NOMO-1 treated with dmso at 0.1 percent for 144 hours (cell line): ENCODE measurements at regions not wholly inside any gene's neighbourhood (a gene's known extent, or its start where the extent isn't known, plus 50 kb on each side); places are given as distances from the start of the nearest gene placed in this dataset.

Experiments used
- DNase-seq: peaks from one replicate; lab custom pipeline; 2025; ENCODE audit not compliant: unreplicated experiment; lab: John Stamatoyannopoulos, UW

DNA sequence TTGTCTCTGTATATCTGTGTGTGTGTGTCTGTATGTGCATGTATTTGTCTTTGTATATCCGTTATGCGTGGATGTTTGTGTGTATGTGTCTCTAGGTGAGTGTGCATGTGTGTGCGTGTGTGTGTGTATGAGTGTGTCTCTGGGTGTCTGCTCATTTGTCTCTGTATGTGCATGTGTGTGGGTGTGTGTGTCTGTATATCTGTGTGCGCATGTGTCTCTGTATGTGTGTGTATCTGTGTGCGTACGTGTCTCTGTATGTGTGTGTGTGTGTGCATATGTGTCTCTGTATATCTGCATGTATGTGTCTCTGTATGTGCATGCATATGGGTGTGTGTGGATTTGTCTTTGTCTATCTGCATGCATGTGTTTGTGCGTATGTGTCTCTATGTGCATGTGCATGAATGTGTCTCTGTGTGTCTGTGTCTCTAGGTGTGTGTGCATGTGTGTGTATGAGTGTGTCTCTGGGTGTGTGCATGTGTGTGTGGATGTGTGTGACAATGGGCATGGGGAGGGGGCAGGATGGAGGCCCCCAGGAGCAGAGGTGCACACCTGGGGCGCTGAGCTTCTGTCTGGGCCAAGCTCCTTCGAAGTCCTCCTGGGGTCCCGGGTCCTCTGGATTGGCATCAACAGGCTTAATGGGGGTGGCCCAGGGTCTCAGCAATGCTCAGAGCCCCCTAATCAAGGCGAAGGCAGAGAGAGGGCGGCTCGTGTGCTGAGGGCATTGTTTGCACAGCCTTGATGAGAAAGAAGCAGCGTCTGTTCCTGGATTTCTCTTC lies 373.4 kb upstream of the IRX4 start:
- no peak for DNase-seq

DNA sequence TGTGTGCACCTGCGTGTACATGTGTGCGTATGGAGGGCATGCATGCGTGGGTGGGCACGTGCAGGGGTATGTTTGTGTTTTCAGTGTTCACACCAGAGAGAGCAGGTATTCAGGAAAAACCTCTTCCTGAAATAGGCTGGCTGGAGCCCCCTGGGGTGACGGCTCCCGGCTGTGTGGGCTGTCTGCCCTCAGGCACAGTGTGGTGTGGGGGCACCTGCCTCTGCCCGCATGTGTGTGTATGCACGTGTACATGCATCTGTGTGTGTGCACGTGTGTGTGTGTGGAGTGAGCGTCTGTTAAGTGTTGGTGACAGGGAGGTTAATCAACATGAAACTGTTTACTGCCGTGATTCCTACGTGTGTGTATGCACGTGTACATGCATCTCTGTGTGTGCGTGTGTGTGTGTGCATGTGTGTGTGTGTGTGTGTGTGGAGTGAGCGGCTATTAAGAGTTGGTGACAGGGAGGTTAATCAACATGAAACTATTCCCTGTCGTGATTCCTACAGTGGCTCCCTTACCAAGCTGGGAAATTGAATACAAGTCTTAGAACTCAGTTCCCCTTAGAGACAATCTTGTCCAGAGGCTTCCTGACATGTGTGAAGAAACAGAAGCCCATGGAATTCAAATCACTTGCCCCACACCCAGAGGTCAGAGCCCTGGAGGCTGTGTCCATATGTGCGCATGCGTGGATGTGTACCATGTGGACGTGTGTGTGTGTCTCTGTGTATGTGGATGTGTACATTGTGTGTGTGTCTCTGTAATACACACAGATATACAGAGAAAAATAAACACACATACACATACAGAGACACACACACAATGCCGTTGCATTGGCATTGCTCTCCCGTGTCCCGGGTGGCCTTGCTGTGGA lies 372.4 kb upstream of the IRX4 start:
- no peak for DNase-seq

DNA sequence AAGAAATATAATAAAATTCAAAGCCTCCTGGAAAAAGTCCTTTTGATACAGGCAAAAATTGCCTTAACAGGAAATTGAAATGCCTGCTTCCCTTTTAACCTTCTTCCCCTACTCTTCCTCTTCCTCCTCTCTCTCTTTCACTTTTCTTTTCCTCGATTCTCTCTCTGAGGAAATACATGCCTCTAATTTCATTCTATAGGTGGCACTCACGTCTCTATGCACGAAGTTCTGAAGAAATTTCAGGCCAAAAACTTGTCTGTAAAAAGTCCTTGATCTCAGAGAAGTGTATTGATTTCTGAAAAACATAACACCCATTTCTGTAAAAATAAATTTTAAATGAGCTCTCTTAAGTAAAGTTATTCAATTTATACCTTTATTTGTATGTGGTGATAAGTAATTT lies 371.7 kb upstream of the IRX4 start:
- no peak for DNase-seq

DNA sequence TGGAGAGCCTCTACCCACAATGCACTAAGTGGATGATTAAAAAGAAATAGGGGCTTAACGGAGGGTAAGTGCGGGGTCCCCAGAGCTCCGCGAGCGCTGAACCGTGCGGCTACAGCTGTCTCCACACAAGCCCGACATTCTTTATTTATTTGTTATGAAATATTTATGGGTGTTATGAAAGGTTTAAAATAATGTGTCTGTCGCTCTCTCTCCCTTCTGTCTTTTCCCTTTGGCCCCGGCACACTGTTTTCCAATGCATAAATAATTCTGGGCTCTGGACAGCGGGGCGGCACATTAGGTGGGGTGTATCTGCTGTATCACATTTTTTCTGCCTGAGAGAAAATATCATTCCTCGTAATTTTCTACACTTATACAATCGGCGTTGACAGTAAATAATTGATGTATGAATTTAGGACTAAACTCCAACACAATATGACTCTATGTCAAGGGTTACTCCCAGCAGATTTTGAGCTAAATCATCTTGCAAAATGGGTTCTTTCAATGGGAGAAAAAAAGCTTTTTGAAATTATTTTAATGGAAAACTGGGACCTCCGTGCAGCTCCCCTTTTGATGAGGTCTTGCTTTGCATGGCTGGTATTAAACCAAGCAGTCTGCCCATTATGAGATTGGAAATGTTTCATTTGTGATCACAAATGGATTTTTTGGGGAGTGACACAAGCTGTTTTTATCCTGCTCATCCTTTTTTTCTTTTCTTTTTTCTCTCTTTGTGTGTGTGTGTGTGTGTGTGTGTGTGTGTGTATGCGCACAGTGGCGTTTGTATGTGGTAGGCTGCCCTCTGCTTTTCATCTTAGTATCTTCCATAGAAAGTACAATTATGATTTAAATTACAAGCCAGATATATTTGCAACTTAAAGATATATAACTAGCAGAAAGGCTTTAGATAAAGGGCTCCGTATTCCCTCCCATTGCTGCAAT lies 370.6 kb upstream of the IRX4 start:
- DNase-seq, result no peak

DNA sequence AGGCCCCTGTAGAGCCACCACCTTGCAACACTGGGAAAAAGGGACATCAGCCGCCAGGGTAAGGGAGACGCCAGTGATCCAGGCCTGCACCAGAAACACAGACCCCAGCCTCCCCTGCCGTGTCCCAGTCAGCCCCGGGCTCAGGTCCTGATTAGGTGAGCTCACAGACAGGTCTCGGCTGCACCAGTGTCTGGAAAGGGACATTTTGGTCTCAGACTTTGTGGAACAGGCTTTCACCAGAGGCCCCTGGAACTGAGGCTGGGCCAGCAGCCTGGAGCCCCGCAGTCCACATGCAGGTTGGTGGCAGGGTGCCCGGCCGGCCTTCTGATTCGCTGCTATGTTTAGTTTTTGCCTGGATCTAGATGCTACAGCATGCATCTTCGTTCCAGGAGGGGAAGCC lies 369.0 kb upstream of the IRX4 start:
- DNase-seq, result no peak

DNA sequence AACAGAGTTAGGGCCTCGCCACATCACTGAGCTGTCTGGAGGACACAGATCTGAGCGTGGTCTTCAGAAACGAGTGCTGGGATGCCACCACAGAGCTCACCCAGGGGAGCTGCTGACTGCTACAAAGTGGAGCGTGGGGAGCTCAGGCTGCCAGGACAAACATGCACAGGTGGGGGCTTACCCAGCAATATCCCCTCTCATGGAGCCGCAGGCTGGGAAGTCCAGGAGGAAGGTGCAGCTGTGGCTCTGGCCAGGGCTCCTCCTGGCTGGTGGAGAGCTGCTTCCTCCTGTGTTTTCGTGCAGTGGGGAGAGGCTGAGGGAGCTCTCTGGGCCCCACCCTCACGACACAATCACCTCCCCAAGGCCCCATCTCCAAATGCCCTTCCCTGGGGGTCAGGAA lies 368.6 kb upstream of the IRX4 start:
- no peak for DNase-seq

DNA sequence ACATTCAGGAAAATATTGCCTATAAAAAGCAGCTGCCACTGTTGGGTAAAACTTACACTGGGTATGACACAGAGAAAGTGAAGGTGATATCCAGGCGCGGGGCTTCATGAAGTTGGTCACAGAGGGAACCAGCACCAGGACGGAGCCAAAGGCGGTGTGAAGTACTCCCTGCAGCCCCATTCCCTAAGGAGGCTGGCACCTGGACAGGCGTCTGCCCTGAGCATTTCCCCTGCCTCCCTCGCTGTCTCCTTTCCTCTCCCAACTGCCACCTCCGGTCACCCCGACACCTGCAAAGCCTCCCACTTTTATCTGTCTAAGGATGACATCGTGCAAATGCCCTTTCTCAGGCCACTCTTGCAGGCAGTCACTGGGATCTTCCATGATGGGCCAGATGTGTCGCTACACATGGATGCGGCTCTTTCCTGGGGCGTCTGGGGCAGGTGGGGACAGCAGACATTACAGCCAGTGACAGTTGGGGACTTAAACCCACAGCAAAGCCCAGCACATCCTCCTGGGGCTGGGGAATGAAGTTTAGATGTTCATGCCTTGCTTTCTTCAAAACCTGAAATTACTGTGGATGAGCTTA lies 367.7 kb upstream of the IRX4 start:
- DNase-seq, result no peak

DNA sequence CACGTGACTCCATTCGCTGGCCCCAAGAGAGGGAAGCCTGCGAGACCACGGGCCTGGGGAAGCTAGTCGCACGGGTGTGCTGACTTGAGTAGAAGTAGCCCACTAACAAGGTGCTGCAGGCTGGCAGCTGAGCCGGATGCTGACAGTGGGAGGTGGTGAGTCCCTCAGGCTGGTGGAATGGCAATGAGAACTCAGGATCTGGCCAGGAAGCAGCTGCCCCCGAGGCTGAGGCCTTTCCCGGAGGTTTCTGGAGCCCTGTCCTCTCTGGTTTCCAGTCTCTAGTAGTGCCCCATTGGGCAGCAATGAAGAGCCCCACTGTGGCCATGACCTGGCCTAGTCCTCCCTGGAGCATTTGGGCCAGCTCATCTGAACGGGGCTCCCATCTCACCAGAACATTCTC lies 366.7 kb upstream of the IRX4 start:
- no peak for DNase-seq

DNA sequence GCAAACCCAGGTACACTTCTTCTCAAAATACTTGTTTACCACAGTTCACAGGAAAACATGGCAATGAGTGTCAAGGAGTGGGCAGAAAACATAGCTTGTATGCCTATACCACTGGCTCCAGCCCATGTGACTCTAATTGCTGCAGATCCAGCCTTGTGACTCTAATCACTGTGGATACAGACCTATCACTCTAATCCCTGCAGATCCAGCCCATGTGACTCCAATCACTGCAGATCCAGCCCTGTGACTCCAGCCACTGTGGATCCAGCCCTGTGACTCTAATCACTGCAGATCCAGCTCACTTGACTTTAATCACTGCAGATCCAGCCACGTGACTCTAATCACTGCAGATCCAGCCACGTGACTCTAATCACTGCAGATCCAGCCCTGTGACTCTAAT lies 366.3 kb upstream of the IRX4 start:
- no peak for DNase-seq

DNA sequence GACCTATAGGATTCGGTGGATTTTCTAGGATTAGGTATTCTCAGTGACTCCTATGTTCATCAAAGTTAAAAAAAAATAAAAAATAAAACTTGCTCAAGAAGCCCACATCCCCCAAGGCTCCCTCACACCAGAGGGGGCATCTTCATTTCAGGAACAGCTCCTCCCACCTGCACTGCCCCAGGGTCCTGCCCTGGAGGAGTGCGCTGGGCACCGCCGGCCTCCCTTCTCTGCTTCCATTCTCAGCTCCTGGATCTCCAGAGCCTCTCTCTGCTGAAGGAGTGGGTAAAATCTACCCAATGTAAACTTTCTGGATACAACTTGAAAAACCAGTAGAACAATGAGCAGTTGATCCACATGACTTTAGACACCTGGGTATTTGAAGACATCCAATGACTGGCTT lies 359.8 kb upstream of the IRX4 start:
- DNase-seq, result no peak

DNA sequence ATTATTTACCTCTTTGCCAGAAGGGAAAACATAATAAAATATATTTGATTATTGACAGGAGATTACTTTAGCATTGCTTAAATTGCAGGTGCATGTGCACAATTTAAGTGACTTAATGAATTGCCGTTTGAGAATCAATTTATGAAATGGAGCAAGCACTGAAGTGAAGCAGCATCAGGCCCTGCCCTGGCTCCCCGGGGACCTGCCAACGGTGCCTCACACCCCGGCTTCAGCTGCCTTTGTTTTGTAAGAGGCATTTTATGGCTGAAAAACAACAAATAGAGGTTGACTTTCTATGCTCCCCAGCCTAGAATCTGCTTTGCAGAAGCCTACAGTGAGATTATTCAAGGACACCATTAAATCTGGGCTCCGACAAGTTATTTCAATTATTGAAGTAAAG lies 359.1 kb upstream of the IRX4 start:
- no peak for DNase-seq

DNA sequence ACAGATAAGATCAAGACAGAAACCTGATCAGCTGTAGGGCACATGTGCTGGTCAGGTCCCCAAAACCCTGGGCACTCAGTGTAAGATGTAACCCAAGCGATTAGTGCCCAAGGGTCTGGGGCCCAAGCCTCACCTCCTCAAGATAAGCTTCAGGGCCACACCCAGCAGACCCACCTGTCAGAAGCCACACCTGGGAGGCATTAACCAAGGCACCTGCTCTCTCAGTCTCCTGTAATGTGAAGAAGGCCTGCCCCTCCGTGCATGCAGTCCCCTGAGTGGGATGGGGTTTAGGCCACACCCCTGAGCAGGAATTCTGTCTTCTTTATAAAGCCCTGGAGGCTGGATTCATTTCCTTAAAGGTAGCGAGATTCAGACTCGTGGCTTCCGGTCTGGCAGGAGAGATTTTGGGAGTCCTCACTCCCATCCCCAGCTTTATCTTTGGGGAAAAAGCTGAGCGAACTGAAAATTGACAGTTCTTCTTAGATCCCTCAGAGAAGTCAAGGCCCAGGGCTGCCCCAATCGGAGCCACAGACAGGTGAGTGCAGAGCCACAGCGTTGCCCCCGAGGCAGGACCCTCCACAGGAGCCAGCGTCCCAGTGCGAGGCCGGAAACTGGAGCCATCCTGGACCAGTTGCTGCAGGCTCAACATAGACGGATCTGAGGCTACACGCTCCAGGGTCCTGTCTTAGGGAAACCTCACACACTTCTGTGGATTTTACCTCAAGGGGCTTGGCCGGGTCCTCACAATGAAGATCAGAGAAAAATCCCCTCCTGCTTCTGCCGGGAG lies 357.6 kb upstream of the IRX4 start:
- DNase-seq, result no peak

DNA sequence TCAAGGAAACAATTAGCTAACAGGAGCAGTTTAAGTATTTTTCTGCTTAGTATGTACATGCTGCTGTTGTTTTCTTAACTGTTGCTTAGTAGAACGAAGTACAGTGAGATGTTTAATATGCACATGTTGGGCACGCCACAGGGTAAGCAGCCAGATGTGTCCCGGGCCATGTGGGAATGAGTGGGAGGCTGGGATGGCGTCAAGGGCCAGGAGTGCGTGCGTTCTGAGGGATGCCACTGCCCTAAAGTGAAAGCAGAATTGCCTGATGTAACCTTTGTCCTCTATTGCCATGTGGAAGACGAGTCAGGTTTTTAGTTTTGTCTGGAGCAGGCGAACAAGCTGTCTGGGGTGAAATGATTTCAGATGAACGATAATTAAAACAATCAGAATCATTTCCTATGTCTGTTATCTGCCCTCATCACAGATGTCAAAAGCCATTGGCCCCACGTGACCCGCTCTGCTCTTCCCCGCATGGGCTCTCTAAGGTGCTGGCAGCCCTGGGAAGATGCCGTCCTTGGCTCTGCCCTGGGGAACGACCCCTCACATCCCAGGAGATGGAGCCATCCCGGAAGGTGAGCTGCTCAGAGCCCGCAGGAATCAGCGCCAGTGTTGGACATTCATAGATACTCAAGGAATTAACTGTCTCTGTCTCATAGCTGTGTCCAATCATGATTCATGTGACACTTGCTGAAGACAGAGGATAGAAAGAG lies 356.6 kb upstream of the IRX4 start:
- no peak for DNase-seq

DNA sequence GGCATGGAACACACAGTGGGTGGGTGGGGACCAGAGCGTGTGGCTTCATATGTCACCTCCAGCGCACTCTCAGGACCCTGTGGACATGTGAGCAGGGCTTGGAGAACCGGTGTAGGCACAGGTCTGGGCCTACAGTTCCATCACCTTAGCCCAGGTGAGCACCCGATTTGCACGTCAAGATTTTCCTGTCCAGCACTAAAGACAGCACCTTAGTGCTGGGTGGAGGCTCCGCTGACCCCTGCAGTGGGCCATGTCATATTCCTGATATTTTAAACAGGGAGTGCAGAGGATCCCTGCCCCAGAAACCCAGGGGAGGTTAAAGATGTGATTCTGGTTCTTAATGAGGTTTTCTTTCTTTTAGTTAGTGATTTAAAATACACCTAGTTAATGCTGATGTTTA lies 356.0 kb upstream of the IRX4 start:
- DNase-seq, result no peak

DNA sequence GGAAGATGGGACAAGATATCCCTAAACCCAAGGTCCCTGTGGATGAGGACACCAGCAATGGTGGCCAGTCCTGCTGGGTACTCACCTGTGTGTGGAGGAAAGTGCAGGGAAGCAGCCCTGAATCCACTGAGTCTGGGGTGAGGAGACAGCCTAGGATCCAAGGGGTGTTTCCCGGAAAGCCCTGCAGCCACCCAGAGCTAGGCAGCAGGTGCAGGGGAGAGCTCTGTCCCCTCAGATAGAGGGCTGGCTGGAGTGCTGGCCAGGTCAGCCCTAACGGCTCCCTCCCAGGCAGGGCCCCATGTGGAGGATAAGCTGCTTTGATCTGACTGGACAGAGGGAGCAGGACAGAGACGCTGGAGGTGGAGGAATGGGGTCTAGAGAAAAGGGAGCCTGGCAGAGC lies 344.7 kb upstream of the IRX4 start:
- no peak for DNase-seq

DNA sequence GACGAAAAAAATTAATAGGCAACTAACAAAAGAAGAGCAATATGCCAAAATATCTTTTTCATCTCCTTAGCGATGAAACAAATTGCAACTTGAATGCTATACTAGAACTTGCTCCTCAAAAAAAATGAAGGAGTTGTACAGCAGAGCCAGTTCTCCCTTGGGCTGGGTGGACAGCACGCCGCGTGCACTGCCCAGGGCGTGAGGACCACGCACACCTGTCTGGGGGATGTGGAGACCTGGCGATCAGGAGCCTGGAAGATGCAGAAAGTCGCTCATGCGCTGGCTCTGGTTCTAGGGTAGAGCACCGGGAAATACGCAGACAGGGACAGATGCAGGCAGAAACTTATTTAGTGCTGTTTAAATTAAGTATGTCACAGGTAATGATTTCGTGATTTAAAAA lies 342.0 kb upstream of the IRX4 start:
- DNase-seq, result no peak

DNA sequence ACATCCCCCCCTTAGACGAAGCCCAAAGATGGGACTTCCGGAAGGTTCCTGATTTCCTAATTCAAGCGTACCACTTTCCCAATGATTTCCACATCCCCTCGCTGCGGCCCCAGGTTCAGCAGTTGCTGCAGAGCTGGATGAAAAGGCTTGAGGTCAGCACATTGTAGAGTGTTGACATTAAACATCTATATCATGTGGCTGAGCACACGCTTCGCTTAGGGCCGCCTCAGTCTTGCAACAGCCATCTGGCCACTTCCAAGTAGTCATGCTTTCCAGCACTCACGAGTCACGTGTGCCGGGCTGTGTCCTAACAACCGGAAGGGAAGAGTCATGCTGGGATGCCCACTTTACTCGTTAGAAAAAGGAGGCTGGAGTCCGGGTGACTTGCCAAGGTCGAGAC lies 340.6 kb upstream of the IRX4 start:
- no peak for DNase-seq

DNA sequence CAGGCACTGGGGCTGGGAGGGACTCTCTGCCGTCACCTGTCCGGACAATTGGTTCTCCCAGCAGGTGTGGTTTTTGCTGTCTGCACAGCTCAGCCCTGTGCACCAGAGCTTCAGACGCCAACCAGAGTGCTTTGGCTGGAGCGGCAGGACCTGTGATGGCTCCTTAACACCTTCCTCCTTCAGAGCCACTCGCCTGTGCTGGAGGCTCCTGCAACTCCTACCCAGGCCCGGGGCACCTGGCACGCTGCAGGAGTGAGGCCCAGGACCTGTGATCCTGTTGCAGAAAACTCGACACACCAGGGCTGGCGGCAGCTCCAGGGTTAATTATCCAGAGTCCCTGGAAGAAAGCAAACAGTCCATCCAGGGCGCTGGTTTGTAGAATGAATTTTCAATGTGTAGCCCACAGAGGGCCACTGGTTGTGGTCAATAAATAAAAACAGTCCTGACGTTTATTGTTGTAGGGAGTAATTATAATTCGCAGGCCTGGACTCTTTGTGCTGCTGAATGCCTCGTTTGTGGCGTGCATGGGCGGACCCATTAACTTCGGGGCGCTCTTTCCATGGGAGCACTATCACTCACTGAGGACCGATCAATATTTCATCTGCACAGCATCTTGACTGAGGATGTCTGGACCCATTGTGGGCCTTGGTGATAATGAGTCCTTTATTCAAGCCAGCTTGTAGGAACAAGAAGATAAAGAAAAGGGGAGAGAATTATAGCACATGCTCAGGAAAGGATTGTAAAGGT lies 339.7 kb upstream of the IRX4 start:
- no peak for DNase-seq

DNA sequence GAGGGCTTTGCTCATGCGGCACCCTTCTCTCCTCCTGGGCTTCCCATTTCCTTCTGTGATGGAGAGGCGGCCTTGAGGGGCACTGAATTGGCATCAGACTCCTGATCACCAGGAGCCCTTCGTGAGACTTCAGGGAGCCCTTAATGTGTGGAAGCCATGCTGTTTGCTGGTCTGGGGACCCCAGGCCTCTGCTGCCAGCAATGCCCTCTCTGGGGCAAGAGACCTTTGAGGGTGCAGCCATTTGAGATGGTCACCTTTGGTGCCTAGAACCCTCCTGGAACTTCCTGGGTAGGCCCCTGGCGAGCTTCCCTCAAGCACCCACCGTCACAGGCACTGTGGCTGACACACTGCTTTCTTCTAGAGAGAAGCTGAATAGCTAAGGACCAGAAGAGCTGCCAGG lies 338.7 kb upstream of the IRX4 start:
- no peak for DNase-seq
